HEK293T (cell line): ENCODE measurements at regions not wholly inside any gene's neighbourhood (a gene's known extent, or its start where the extent isn't known, plus 50 kb on each side); places are given as distances from the start of the nearest gene placed in this dataset.
"Not testable (repeated sequence)": the region's sequence is repeated elsewhere in the genome, so short reads cannot be mapped to it uniquely, and the experiment has no call there.

Source experiments
- CTCF ChIA-PET: fragments of 350-600 bp; formaldehyde crosslinking; extraction: SDS; loops from one replicate; lab custom pipeline; 2021; ENCODE audit warnings: antibody characterized with exemption, inconsistent platforms; lab: Yijun Ruan, JAX
- POLR2A ChIA-PET: fragments of 350-600 bp; formaldehyde crosslinking; extraction: SDS; loops from one replicate; lab custom pipeline; 2020; ENCODE audit warnings: antibody characterized with exemption, inconsistent platforms; lab: Yijun Ruan, JAX
- DNase-seq: peaks from one replicate; pipeline ENCODE4 v3.0.0; 2012; ENCODE audit warnings: mixed read lengths; ENCODE audit errors: extremely low spot score
- ARNT ChIP-seq: fragments of 450-650 bp; IDR thresholded peaks from 2 replicates; pipeline ENCODE4 v1.6.1; 2017; ENCODE audit warnings: mild to moderate bottlenecking
- BHLHE40 ChIP-seq: fragments of 450-650 bp; IDR thresholded peaks from 2 replicates; pipeline ENCODE4 v1.6.1; 2016; ENCODE audit warnings: mild to moderate bottlenecking, moderate library complexity, borderline replicate concordance
- CTBP1 ChIP-seq: fragments of 450-650 bp; IDR thresholded peaks from 2 replicates; pipeline ENCODE4 v1.6.1; 2016; ENCODE audit warnings: borderline replicate concordance
- ELF4 ChIP-seq: fragments of 450-650 bp; IDR thresholded peaks from 2 replicates; pipeline ENCODE4 v1.6.1; 2017; ENCODE audit warnings: antibody characterized with exemption
- FOXA1 ChIP-seq: fragments of 450-650 bp; IDR thresholded peaks from 2 replicates; pipeline ENCODE4 v1.6.1; 2016; ENCODE audit warnings: mild to moderate bottlenecking
- FOXK2 ChIP-seq: fragments of 450-650 bp; IDR thresholded peaks from 2 replicates; pipeline ENCODE4 v1.6.1; 2016; ENCODE audit warnings: mild to moderate bottlenecking
- FOXM1 ChIP-seq: fragments of 450-650 bp; IDR thresholded peaks from 2 replicates; pipeline ENCODE4 v1.6.1; 2017; ENCODE audit warnings: mild to moderate bottlenecking, borderline replicate concordance
- HDGF ChIP-seq: fragments of 450-650 bp; IDR thresholded peaks from 2 replicates; pipeline ENCODE4 v1.6.1; 2017; ENCODE audit warnings: antibody characterized with exemption, borderline replicate concordance
- L3MBTL2 ChIP-seq: fragments of 450-650 bp; conservative IDR thresholded peaks from 2 replicates; pipeline ENCODE4 v1.6.1; 2016; ENCODE audit warnings: mild to moderate bottlenecking
- LEF1 ChIP-seq: fragments of 450-650 bp; IDR thresholded peaks from 2 replicates; pipeline ENCODE4 v1.6.1; 2017; ENCODE audit warnings: mild to moderate bottlenecking, borderline replicate concordance
- NFRKB ChIP-seq: fragments of 450-650 bp; IDR thresholded peaks from 2 replicates; pipeline ENCODE4 v1.6.1; 2016; ENCODE audit warnings: mild to moderate bottlenecking, moderate library complexity
- SP1 ChIP-seq: fragments of 450-650 bp; IDR thresholded peaks from 2 replicates; pipeline ENCODE4 v1.6.1; 2017
- SUZ12 ChIP-seq: fragments of 450-650 bp; IDR thresholded peaks from 2 replicates; pipeline ENCODE4 v1.6.1; 2016; ENCODE audit warnings: mild to moderate bottlenecking
- TARDBP ChIP-seq: fragments of 450-650 bp; IDR thresholded peaks from 2 replicates; pipeline ENCODE4 v1.6.1; 2016
- ZNF384 ChIP-seq: fragments of 450-650 bp; IDR thresholded peaks from 2 replicates; pipeline ENCODE4 v1.6.1; 2016
- TF ChIP-seq, protein P1 (sequence below): fragments of 450-650 bp; IDR thresholded peaks from 2 replicates; pipeline ENCODE4 v1.6.1; 2016

GRCh38 chr5:79924936-79925893 is 65.8 kb downstream of the MTX3 start:
- ChIA-PET CTCF (interaction anchor here (0.6 kb wide), 1 partner anchor 158 kb away, joined by 3 read pairs; no protein-coding TSS in a partner anchor), POLR2A (no interaction called here)
- no peak for DNase-seq
- TF ChIP-seq, protein P1, sequence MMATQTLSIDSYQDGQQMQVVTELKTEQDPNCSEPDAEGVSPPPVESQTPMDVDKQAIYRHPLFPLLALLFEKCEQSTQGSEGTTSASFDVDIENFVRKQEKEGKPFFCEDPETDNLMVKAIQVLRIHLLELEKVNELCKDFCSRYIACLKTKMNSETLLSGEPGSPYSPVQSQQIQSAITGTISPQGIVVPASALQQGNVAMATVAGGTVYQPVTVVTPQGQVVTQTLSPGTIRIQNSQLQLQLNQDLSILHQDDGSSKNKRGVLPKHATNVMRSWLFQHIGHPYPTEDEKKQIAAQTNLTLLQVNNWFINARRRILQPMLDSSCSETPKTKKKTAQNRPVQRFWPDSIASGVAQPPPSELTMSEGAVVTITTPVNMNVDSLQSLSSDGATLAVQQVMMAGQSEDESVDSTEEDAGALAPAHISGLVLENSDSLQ: no peak
- no peak for TF ChIP-seq FOXK2

- POLR2A ChIA-PET: no interaction called here
- TF ChIP-seq BHLHE40 (no peak), FOXA1 (no peak), SP1 (no peak), L3MBTL2 (no peak), ZNF384 (no peak), FOXM1 (no peak), LEF1 (no peak), ARNT (no peak), ELF4 (no peak), TARDBP (no peak), HDGF (no peak), SUZ12 (no peak), NFRKB (no peak), FOXK2 (no peak), CTBP1 (no peak)
- TF ChIP-seq, protein P1: no peak
- CTCF ChIA-PET: interaction anchor here (1.0 to 1.2 kb wide), 2 partner anchors 33 to 160 kb away, joined by 3 to 4 read pairs; no protein-coding TSS in a partner anchor
- DNase-seq: no peak
Observed at GRCh38 chr5:79923431-79923830, 67.6 kb downstream of the MTX3 start.

DNA sequence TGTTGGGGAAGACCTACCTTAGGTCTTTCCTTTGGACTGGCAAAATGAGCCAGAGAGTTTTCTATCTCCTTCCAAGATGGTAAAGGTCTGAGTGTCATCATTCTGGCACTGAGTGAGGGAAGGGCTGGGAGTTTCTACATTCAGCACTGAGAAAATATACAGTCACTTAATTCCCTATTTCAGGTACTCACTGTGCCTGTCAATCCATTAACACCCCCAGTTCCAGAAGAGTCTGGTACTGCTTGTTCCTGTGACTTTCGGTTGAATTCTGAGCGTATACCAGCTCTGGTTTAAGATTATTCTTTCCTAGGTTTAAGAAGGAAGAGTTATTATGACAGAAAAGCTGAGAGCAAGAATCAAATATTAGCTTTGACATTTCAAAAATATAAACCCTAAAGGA is 68.4 kb downstream of the MTX3 start:
- ChIA-PET POLR2A (no interaction called here), CTCF (no interaction called here)
- TF ChIP-seq BHLHE40: no peak
- no peak for TF ChIP-seq TARDBP
- no peak for DNase-seq

GRCh38 chr5:79907452-79907851 is 83.6 kb downstream of the MTX3 start:
- DNase-seq, POLR2A ChIA-PET, CTCF ChIA-PET: not testable (repeated sequence)

DNA sequence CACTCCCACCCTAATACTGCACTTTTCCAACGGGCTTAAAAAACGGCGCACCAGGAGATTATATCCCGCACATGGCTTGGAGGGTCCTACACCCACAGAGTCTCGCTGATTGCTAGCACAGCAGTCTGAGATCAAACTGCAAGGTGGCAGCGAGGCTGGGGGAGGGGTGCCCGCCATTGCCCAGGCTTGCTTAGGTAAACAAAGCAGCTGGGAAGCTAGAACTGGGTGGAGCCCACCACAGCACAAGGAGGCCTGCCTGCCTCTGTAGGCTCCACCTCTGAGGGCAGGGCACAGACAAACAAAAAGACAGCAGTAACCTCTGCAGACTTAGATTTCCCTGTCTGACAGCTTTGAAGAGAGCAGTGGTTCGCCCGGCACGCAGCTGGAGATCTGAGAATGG is 88.5 kb downstream of the MTX3 start:
- CTCF ChIA-PET, POLR2A ChIA-PET, DNase-seq: not testable (repeated sequence)

DNA sequence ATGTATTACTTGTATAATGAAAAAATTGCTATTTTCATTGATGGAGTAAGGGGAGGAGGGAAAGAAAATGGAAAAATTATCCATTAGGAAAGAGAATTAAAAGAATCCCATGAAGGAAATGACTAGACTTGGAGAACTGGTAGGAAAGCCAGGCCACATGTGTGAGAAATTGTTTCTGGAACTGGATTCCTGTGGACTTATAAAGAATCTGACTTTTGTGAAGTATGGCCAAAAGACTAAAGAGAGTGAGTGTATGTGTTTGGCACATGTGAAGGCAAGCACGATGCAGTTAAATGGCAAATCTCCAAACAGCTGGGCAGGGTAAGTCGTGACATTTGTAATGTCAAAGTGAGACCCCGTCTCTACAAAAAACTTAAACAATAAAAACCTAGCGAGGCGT is 89.4 kb downstream of the MTX3 start:
- ChIA-PET POLR2A (no interaction called here), CTCF (no interaction called here)
- TF ChIP-seq FOXM1: no peak
- no peak for TF ChIP-seq L3MBTL2
- TF ChIP-seq TARDBP: no peak
- no peak for TF ChIP-seq SP1
- no peak for TF ChIP-seq ZNF384
- TF ChIP-seq CTBP1: no peak
- no peak for TF ChIP-seq ELF4
- no peak for TF ChIP-seq SUZ12
- no peak for TF ChIP-seq LEF1
- TF ChIP-seq, protein P1: no peak
- no peak for TF ChIP-seq ARNT
- no peak for TF ChIP-seq FOXA1
- TF ChIP-seq HDGF: no peak
- TF ChIP-seq FOXK2: no peak
- no peak for TF ChIP-seq BHLHE40
- TF ChIP-seq NFRKB: no peak
- no peak for DNase-seq

DNA sequence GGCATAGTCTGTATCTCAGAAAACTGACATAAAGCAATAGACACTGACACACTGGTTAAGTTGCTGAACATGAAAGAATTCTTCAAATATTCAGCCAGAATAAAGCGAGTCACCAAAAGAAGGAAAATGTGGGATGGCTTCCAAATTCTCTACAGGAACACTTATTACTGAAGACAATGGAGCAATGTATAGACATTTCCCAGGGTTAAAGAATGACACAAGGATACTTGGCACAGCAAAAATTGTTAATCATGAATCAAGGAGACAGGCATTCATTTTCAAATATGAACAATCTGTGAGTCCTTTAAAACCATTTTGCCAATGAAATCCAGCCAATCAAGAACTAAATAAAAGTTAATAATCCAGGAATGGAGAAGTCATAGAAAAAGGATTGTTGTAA is 92.5 kb downstream of the MTX3 start:
- CTCF ChIA-PET: no interaction called here
- POLR2A ChIA-PET: no interaction called here

More for the DNA sequence above, 92.5 kb downstream of the MTX3 start:
- no peak for DNase-seq
- TF ChIP-seq FOXM1 (no peak), L3MBTL2 (no peak), BHLHE40 (no peak), TARDBP (no peak), HDGF (no peak), ZNF384 (no peak)
